IMR-90 (cell line): ENCODE measurements at regions not wholly inside any gene's neighbourhood (a gene's known extent, or its start where the extent isn't known, plus 50 kb on each side); places are given as distances from the start of the nearest gene placed in this dataset.

ENCODE experiments used
- ATAC-seq: fragments of 200-7000 bp; cut with Tn5 transposase; 2 replicates; pipeline ENCODE4 v1.9.1; 2020; ENCODE audit warnings: low read depth, mild to moderate bottlenecking, moderate library complexity
- BruUV-seq: library from RNA; stranded (reverse); fragments of 400-500 nt; replicated peaks from 2 replicates; lab custom pipeline; 2021; lab: Mats Ljungman, UMichigan
- CTCF ChIA-PET: fragments of 300-600 bp; formaldehyde crosslinking; extraction: SDS; loops from one replicate; lab custom pipeline; 2021; ENCODE audit warnings: antibody characterized with exemption; lab: Yijun Ruan, JAX
- POLR2A ChIA-PET: fragments of 300-600 bp; sonication (Branson Sonifier 250); formaldehyde crosslinking; loops from one replicate; lab custom pipeline; 2022; ENCODE audit warnings: antibody characterized with exemption; ENCODE audit not compliant: unreplicated experiment; lab: Charles Lee
- DNase-seq: peaks from one replicate; pipeline ENCODE4 v3.0.0; 2013
- H2AFZ ChIP-seq: replicated peaks from 2 replicates; pipeline ENCODE3; 2013; ENCODE audit warnings: low read length, mild to moderate bottlenecking; ENCODE audit not compliant: poor library complexity
- H2AK5ac ChIP-seq: 2 replicates; pipeline ENCODE4 v1.6.1; 2013; ENCODE audit warnings: low read depth, low read length, inconsistent platforms
- H2AK9ac ChIP-seq: replicated peaks from 2 replicates; pipeline ENCODE3; 2013; ENCODE audit warnings: mild to moderate bottlenecking, low read depth, low read length, moderate library complexity; ENCODE audit not compliant: poor library complexity
- H2BK120ac ChIP-seq: 2 replicates; pipeline ENCODE4 v1.6.1; 2013; ENCODE audit warnings: low read depth, low read length, inconsistent platforms
- H2BK15ac ChIP-seq: 3 replicates; pipeline ENCODE4 v1.6.1; 2013; ENCODE audit warnings: low read depth, low read length, inconsistent platforms
- H2BK20ac ChIP-seq: 2 replicates; pipeline ENCODE4 v1.6.1; 2013; ENCODE audit warnings: low read depth, mild to moderate bottlenecking, inconsistent platforms, low read length, moderate library complexity
- H2BK5ac ChIP-seq: 2 replicates; pipeline ENCODE4 v1.6.1; 2013; ENCODE audit warnings: mild to moderate bottlenecking, low read depth, low read length, inconsistent platforms; ENCODE audit not compliant: poor library complexity, severe bottlenecking
- H3K14ac ChIP-seq: replicated peaks from 2 replicates; pipeline ENCODE4 v1.6.1; 2013; ENCODE audit warnings: low read depth, low read length, inconsistent platforms
- H3K18ac ChIP-seq: 2 replicates; pipeline ENCODE4 v1.6.1; 2013; ENCODE audit warnings: low read depth, low read length, control low read depth
- H3K23ac ChIP-seq: 2 replicates; pipeline ENCODE4 v1.6.1; 2013; ENCODE audit warnings: low read depth, low read length, inconsistent platforms
- H3K27ac ChIP-seq: 2 replicates; pipeline ENCODE4 v1.5.1; 2013; ENCODE audit warnings: mild to moderate bottlenecking, control low read depth, low read length; ENCODE audit not compliant: insufficient read depth
- H3K27me3 ChIP-seq: 2 replicates; pipeline ENCODE4 v1.6.1; 2013; ENCODE audit warnings: low read length; ENCODE audit not compliant: control insufficient read depth, insufficient read depth
- H3K36me3 ChIP-seq: 2 replicates; pipeline ENCODE4 v1.6.1; 2013; ENCODE audit warnings: low read length, mixed read lengths; ENCODE audit not compliant: control insufficient read depth, insufficient read depth
- H3K4ac ChIP-seq: 2 replicates; pipeline ENCODE4 v1.6.1; 2013; ENCODE audit warnings: low read depth, low read length, inconsistent platforms
- H3K4me1 ChIP-seq: 2 replicates; pipeline ENCODE4 v1.6.1; 2013; ENCODE audit warnings: low read length, mixed read lengths; ENCODE audit not compliant: control insufficient read depth, insufficient read depth
- H3K4me2 ChIP-seq: 2 replicates; pipeline ENCODE4 v1.6.1; 2013; ENCODE audit warnings: low read depth, mild to moderate bottlenecking, control low read depth, low read length, moderate library complexity
- H3K4me3 ChIP-seq: 2 replicates; pipeline ENCODE4 v1.5.1; 2013; ENCODE audit warnings: low read depth, mild to moderate bottlenecking, control low read depth, low read length, moderate library complexity; ENCODE audit not compliant: insufficient read depth
- H3K56ac ChIP-seq: 2 replicates; pipeline ENCODE4 v1.6.1; 2013; ENCODE audit warnings: low read length, inconsistent platforms; ENCODE audit not compliant: insufficient read depth; ENCODE audit errors: extremely low read depth
- H3K79me1 ChIP-seq, 2 experiments: 2 replicates each; pipeline ENCODE4 v1.6.1; 2013; ENCODE audit warnings: low read length in 2 of 2, inconsistent platforms in 1 of 2, low read depth in 1 of 2
- H3K9ac ChIP-seq: 2 replicates; pipeline ENCODE4 v1.6.1; 2013; ENCODE audit warnings: low read depth, low read length, control low read depth
- H3K9me1 ChIP-seq: 2 replicates; pipeline ENCODE4 v1.6.1; 2013; ENCODE audit warnings: low read length, inconsistent platforms; ENCODE audit not compliant: insufficient read depth
- H3K9me3 ChIP-seq: 2 replicates; pipeline ENCODE4 v1.6.1; 2013; ENCODE audit warnings: low read length; ENCODE audit not compliant: control insufficient read depth, insufficient read depth
- H4K20me1 ChIP-seq: 2 replicates; pipeline ENCODE4 v1.6.1; 2013; ENCODE audit warnings: low read length, inconsistent platforms; ENCODE audit not compliant: insufficient read depth
- H4K5ac ChIP-seq: 2 replicates; pipeline ENCODE4 v1.6.1; 2013; ENCODE audit warnings: mild to moderate bottlenecking, low read depth, low read length, control low read depth
- H4K8ac ChIP-seq, 2 experiments: 2 replicates each; pipeline ENCODE4 v1.6.1; 2013; ENCODE audit warnings: low read depth in 2 of 2, low read length in 2 of 2, control low read depth in 1 of 2, inconsistent platforms in 1 of 2
- H4K91ac ChIP-seq: 2 replicates; pipeline ENCODE4 v1.6.1; 2013; ENCODE audit warnings: low read depth, low read length, inconsistent platforms; ENCODE audit not compliant: insufficient read depth
- ELK1 ChIP-seq: fragments of 150-350 bp; IDR thresholded peaks from 2 replicates; pipeline ENCODE4 v1.6.1; 2016; ENCODE audit warnings: low read depth, mild to moderate bottlenecking, low read length, moderate library complexity, borderline replicate concordance
- NFE2L2 ChIP-seq: fragments of 150-350 bp; IDR thresholded peaks from 2 replicates; pipeline ENCODE4 v1.6.1; 2016; ENCODE audit warnings: low read depth, mild to moderate bottlenecking, low read length
- WGBS, 2 experiments: methylation state at CpG; one replicate each; pipeline versions ENCODE4 v1.1.5 to v1.1.7; 2013; ENCODE audit warnings: missing lambda C conversion rate in 2 of 2; ENCODE audit not compliant: insufficient read length in 1 of 2; ENCODE audit errors: extremely low coverage in 2 of 2; 5-methylcytosine and 5-hydroxymethylcytosine counted together
- dilution Hi-C: fragments of 300-500 bp; cut with HindIII; formaldehyde crosslinking; loops from one replicate; pipeline ENCODE4 v1.14.3; 2018; ENCODE audit warnings: low sequenced_read_pairs; ENCODE audit not compliant: unreplicated experiment
- in situ Hi-C: fragments of 300-500 bp; cut with MboI; formaldehyde crosslinking; loops from 3 replicates; pipeline ENCODE4 v1.14.3; 2019; ENCODE audit warnings: low sequenced_read_pairs, inconsistent platforms, mixed read lengths
- intact Hi-C: fragments of 100-400 bp; cut with micrococcal nuclease; formaldehyde crosslinking; loops from 2 replicates; pipeline ENCODE4 v1.10.0; 2022

DNA sequence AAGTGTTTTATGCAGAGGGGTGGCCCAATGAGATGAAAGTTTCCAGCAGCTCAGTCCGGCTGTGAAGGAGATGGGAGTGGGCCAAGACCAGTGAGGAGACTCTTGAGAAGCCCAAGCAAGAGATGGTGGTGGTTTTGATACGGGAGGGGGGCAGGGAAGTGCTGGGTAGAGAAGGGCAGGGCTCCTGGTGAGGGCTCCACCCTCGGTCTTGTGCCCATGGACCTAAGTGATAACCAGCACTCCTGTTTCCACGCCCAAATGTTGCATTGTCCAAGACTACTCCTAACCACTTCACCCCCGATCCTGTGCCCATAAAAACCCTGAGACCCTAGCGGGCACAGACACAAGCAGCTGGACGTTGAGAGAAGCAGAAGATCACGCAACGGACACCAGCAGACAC, 140.9 kb downstream of the MIS18A start:
- no TSS peak for BruUV-seq
- Histone ChIP-seq H2AFZ (no peak overlapping the region), H3K4me2 (no peak overlapping the region), H3K27ac (no peak overlapping the region), H2BK120ac (no peak overlapping the region), H3K4me3 (no peak overlapping the region), H2AK5ac (no peak overlapping the region), H4K8ac (no peak overlapping the region), H3K23ac (no peak overlapping the region), H3K36me3 (no peaks in the 10 kb centered on the region), H3K4me1 (no peaks in the 10 kb centered on the region), H3K79me1 (no peaks in the 10 kb centered on the region), H2BK20ac (no peak overlapping the region), H4K91ac (no peak overlapping the region), H3K9me3 (no peaks in the 10 kb centered on the region), H4K20me1 (no peaks in the 10 kb centered on the region), H2AK9ac (no peak overlapping the region), H3K9me1 (no peaks in the 10 kb centered on the region), H2BK15ac (no peak overlapping the region), H3K14ac (no peak overlapping the region), H3K56ac (no peak overlapping the region), H3K27me3 (peaks cover 4% of the 10 kb centered on the region; the same call in 1 of the 2 replicates), H3K4ac (no peak overlapping the region), H3K9ac (no peak overlapping the region), H3K18ac (no peak overlapping the region), H2BK5ac (no peak overlapping the region), H4K5ac (no peak overlapping the region)
- ChIA-PET POLR2A (no interaction called here), CTCF (no interaction called here)
- in situ Hi-C loops = no loop called here
- 63% methylated on average over 4 of the region's 9 CpGs; no CpG with 5 or more reads in 1 of the 2 experiments for WGBS, 2 experiments
- ATAC-seq = no peak
- dilution Hi-C loops = no loop called here
- intact Hi-C loops = no loop called here
- TF ChIP-seq NFE2L2 (no peak), ELK1 (no peak)
- no peak for DNase-seq
